ENCODE measurements at regions not wholly inside any gene's neighbourhood (a gene's known extent, or its start where the extent isn't known, plus 50 kb on each side); places are given as distances from the start of the nearest gene placed in this dataset.

GRCh38 chr5:7250004-7250403 is 145.9 kb upstream of the ADCY2 start:
- TF ChIP-seq CTCF (IDR thresholded peaks at IDR 0.05) (no peak), MAX (IDR thresholded peaks at IDR 0.05) (no peak), MAZ (IDR thresholded peaks at IDR 0.05; ENCODE audit: borderline replicate concordance, low read depth, low read length) (no peak), ZNF302 (CRISPR knock-in tag; IDR thresholded peaks at IDR 0.05) (no peak), HES2 (IDR thresholded peaks at IDR 0.05) (no peak), RFX5 (IDR thresholded peaks at IDR 0.05) (no peak), POLR2A (IDR thresholded peaks at IDR 0.05; ENCODE audit: low read length) (no peak), SREBF2 (IDR thresholded peaks at IDR 0.05) (no peak), CEBPB (IDR thresholded peaks at IDR 0.05) (no peak)

Data from A549 (cell line).